HK-2 (cell line): ENCODE measurements at regions not wholly inside any gene's neighbourhood (a gene's known extent, or its start where the extent isn't known, plus 50 kb on each side); places are given as distances from the start of the nearest gene placed in this dataset.
"Not testable (repeated sequence)": the region's sequence is repeated elsewhere in the genome, so short reads cannot be mapped to it uniquely, and the experiment has no call there.

Experiments used
- DNase-seq: peaks from one replicate; pipeline ENCODE4 v3.0.0-alpha.2; 2018; ENCODE audit not compliant: unreplicated experiment

DNA sequence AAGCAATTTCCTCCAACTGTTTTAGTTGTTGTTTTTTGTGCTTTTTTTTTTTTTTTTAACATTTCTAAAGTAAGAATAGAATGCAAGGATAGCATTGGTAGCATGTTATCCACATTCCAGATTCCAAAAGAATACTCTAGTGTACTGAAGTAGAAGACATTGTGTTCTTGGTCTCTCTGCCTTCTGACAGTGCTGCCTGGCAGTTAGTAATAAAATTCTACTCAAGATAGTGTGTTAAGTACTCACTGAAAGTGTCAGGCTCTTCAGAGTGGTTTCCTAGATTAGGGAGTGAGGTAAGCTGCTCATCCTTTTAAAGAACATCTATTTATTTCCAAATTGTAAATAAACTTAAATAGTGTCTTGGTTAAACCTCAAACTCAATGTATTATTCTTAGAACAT lies 253.7 kb downstream of the HNMT start:
- no peak for DNase-seq

DNA sequence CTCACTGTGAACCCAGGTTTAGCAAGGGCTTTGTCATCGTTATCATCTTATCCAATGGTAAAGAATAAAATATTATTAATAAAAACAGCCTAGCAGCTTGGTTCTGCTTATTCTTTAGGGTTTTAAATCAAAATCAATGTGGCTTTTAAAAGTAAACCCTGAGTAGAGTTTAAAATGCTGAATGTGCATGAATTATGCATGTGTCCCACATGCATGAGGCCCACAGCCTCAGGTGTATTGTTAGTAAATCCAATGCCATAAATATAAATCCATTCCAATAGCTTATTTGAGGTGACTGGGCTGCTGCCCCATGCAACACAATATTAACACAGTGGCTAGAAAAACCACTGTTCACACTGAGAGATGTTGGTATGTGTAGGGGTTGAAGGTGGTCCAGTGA lies 254.1 kb downstream of the HNMT start:
- no peak for DNase-seq

DNA sequence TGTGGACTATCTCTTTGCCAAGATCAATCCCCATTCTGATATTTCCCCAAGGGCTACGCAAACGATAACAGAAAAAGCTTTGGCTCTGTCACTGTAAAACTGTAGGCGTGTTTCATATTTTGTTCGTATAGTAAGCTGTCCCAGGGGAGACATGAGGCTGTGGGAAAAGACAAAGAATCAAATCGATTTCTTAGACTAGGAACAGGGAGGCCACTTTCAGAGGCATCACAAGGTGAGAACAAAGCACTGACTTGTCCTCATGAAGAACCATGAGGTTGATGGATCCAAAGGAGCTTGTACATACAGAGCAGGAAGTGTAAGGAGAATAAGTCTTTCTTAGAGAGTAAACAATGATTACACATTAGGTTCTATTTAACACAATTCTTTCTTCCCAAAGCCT lies 255.7 kb downstream of the HNMT start:
- no peak for DNase-seq

DNA sequence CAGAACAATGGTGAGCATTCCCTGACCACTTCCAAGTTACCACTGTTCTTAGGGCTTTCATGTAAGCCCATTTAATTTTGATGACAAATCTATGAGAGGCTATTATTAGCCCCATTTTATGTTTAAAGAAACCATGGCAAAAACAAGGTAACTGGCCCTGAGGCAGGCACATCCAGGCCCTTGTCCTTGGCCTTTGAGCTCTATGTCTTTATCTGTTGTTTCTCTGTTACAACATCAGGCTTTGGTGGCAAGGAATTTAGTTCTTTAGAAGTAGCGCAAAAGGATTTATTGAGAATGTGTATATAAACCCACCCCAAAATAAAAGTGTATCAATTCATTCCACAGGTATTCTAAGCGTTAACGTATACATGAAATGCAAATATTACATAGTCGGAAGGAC lies 257.1 kb downstream of the HNMT start:
- DNase-seq: no peak

DNA sequence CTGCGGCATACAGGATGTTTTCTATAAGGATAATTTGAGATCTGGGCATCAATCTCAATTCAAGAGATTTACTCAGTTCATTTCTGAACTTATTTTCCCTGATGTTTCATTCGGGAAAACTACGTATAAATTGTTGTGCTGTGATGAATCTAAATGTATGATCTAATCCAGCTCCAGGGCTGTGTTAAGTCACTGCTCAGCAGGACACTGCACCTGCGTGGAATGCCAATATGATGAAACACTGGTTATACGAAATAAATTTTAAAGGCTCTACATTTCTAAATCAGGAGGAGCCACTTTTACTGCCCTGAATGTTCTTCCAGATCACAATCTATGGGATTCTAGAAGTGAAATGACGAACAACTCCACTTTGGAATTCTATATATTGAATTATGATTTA lies 259.0 kb downstream of the HNMT start:
- DNase-seq: no peak

DNA sequence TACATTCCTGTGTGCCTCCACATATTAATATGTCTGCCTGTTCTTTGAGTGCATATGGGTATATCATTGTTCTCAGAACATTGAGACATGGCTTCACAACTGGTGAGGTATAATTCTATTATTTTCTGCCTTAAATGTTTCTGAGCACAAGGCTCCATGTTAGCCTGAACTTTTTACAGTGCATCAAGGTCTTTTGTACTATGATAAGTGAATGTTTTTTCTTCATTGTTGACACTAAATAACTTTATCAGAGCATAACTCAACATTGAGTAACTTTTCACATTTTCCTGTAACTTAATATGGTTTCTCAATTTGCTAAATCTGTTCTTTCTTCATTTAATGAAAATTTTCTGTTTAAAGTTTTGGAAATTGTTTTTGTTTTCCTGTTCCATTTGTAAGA lies 262.9 kb downstream of the HNMT start:
- DNase-seq: no peak

DNA sequence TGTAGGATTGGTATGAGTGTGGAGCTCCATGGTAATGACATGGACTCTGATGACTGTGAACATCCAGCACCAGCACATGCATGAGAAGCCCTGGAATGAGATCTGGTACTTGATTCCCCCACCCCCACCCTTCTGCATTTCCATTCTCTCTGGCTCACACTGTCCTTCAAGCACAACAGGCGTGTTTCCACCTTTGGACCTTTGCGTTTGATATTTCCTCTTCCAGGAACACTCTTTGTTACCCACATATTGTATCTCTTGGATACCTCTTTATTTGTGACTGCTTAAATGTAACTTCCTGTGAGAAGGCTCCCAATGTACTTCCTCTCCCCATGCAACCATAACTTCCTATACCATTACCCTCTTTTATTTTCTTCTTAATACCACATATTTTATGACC lies 263.8 kb downstream of the HNMT start:
- no peak for DNase-seq

DNA sequence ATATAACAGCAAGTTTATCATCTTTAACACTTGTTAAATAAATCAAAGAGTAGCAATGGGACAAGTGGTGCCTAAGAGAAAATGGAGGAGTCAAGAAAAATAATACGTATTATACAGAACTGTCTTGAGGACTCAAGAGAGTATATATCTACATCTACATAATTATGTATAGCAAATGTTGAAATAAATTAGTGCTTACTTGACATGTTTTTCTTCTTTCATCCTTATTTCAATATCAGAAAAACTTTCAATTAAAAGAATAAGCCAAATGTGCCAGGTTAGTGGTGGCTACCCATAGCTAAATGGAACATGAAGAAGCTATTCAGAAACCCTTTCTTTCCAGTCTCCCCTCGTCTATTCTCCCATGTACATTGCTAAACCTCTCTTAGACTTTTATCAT lies 267.3 kb upstream of the SPOPL start:
- no peak for DNase-seq

DNA sequence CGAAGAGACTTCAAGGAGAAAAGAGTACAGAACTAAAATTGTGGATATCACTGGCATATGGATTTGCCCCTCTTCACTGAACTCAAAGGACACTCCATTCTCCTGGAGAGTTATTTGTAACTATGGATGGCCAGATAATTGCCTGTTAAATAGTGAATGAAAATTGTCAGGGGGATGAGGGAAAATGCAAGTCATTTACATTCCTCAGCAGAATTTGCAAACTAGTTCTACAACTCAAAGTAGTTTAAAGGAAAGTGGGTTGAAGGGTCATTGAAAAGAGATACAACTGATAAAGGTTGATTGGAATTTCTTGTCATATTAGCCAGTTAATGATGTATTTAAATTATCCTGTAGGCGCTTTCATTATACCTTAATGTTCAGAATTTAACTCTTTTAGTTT lies 266.5 kb upstream of the SPOPL start:
- no peak for DNase-seq

DNA sequence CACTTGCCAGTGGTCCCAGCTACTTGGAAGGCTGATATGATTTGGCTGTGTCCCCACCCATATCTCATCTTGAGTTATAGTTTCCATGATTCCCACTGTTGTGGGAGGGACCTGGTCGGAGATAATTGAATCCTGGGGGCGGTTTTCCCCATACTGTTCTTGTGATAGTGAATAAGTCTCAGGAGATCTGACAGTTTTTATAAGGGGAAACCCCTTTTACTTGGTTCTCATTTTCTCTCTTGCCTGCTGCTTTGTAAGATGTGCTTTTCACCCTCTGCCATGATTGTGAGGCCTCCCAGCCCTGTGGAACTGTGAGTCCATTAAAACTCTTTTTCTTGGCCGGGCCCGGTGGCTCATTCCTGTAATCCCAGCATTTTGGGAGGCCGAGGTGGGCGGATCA lies 265.4 kb upstream of the SPOPL start:
- DNase-seq: no peak

DNA sequence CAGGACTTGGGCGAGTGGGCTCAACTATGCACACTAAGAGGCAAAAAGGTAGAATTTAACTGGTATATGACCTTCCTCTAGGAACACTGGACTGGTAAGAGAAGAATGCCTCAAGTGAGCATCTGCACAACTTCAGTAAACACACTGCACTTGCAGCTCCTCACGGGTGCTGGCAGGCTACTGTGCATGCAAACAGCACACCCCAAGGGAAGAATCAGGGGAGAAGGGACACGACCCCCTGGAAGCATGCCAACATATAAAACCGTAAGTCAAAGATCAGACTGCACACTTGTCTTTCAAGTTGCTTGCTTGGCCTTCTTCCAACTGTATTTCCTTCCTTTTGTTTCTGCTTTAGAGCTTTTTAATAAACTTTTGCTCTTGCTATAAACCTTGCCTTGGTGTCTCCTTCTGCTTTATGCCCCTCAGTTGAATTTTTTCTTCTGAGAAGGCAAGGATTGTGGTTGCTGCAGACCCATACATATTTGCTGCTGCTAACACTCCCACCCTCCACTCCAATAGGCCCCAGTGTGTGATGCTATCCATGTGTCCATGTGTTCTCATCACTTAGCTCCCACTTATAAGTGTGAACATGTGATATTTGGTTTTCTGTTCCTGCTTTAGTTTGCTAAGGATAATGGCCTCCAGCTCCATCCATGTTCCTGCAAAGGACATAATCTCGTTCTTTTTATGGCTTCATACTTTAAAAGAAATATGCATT lies 263.7 kb upstream of the SPOPL start:
- no peak for DNase-seq

DNA sequence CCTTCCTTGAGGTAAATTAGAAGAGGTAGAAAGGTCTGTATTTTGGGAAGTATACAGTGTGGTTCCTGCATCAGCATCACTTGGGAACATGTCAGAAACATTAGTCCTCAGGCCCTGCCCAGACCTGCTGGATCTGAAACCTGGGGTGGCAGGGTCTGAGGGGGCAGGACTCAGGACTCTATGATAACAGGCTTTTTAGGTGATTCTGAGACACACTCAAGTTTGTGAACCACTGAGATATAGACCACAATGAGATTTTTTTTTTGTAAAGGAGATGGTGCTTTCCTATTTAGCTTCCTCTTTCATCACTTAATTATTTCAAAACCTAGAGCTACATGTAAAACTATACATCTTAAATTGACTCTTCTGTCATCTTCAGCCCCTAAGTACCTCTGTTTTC lies 262.7 kb upstream of the SPOPL start:
- DNase-seq: no peak

DNA sequence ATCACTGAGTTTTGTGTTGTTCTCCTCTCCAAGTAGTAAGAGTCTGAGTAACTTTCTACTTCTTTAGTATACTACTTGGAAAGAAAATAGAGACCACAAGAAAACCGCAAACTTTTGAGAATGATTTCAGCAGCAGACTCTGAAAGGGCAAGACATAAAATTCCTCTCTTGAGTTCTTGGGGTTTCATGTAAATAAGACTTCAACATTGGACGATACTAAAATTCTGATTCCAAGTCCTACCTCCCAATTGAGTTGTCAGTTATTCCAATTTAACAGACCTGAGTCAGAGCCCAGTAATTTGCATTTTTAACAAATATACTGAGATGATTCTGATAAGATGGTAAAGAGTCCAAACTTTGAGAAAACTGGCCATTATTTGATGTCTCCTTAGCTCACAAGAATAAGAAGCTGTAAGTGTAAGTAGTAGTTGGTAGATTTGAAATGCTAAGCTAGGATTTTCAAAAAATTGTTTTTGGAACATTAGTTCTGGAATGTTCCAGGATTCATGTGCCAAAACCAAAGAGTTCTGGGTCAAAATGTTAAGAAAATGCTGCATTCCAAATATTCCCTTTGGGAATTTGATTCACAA lies 261.6 kb upstream of the SPOPL start:
- no peak for DNase-seq

DNA sequence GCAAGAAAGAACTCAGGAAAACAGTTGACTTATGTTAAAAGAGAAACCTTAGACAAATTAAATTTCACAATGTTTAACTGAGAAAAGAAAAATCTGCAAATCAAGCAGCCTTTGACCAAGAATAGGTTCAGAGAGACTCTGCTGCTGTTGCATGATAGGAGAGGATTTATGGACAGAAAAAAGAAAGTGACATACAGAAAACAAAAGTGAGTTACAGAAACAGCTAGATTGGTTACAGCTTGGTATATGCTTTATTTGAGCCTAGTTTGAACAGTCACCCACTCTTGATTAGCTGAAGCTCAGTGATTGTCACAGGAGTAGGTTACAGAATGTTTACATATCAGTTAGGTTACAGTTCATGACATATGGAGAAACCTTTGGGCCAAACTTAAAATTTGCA lies 258.2 kb upstream of the SPOPL start:
- DNase-seq: no peak

DNA sequence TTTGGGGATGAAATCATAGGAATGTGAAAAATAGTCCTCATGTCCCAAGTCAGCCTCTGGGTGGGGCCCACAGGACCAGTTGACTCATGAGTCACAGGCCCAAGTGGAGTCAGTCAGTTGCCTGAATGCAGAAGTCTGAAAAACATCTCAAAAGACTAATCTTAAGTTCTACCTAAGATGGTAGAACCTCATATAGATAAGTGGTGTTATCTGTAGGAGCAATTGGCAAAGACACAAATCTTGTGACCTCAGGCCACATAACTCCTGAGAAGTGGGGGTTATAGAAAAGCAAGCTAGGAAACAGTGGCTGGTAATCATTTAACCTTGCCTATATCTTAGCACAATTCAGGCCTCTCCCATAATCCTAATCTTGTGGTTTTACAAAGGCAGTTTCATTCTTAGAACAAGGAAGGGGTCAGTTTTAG lies 257.1 kb upstream of the SPOPL start:
- DNase-seq: peak; percentile 3

DNA sequence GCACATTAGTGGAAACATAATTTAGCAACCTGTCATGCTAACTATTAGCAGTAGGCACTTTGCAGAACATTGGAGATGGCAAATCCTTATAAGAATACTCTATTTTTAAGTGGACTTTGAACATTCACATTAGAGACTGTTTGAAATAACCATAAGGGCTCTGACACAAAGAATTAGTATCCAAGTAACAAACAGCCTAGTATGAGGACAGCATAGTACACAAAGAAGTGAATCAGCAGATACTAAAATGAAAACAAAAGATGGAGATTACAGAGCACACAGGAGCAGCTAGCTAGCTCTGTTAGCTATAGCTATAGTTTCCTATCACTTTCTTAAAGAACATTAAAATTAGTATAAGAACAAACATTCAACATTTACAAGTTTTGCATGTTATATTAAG lies 256.3 kb upstream of the SPOPL start:
- no peak for DNase-seq

DNA sequence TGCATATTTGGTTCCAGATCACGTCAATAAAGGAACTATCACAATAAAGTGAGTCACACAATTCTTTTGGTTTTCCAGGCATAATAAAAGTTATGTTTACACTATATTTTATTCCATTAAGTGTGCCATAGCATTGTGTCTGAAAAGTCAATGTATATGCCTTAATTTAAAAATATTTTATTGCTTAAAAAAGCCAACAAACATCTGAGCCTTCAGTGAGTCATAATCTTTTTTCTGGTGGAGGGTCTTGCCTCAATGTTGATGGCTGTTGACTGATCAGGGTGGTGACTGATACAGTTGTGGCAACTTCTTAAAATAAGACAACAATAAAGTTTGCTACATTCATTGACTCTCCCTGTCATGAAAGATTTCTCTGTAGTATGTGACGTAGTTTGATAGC lies 254.3 kb upstream of the SPOPL start:
- no peak for DNase-seq

DNA sequence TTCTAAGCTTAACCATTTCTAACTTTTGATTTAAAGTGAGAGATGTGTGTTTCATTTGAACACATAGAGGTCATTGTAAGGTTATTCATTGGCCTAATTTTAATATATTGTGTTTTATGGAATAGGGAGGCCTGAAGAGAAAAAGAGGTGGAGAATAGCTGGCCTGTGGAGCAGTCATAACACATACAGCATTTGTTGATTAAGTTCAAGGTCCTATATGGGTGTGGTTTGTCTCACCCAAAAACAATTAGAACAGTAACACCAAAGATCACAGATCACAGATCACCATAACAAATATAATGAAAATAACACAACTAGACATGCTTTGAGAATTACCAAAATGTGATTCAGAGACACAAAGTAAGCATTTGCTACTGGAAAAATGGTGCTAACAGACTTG lies 252.4 kb upstream of the SPOPL start:
- no peak for DNase-seq

DNA sequence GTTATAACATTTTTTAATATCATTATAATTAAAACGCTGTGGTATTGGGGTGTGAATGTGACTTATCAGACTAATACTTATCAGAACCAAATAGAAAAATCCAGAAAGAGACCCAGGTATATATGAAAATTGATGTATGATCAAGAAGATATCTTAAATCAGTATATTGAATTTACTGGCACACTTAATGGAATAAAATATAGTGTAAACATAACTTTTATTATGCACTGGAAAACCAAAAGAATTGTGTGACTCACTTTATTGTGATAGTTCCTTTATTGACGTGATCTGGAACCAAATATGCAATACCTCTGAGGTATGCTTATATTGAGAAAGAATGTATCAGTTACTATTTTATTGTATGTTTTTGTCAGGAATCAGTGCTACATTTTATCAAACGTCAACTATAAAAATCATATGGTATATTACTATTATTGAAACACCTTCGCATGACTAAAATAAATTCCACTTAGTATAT lies 250.7 kb upstream of the SPOPL start:
- not testable (repeated sequence) for DNase-seq

DNA sequence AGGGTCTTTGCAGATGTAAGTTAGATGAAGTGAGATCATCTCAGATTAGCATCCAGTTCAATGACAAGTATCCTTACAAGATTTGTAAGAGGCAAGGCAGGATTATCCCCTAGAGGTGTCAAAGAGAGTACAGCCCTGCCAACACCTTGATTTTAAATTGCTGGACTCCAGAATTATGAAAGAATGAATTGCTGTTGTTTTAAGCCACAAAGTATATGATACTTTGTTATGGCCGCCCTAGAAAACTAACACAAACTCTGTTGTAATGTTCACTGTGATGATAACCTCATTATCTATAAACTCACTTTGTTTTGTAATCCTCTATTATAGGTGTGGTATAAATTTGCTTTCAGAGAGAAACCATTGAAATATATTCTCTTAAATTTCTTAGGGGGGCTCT lies 249.0 kb upstream of the SPOPL start:
- DNase-seq: no peak

DNA sequence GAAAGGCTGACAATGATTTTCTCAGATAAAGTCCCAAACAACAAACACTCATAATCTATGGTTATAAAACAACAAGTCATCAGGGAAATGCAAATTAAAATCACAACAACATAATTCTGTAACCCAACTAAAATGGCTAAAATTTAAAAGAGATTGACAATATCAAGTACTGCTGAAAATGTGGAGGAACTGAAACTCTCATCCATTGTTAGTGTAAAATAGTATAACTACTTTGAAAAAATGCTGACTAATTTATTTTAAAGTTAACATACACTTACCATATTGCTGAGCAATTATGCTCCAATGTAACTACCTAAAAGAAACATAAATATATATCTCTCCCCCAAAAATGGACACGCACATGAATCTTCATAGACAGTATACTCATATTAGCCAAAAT lies 245.9 kb upstream of the SPOPL start:
- DNase-seq: no peak

DNA sequence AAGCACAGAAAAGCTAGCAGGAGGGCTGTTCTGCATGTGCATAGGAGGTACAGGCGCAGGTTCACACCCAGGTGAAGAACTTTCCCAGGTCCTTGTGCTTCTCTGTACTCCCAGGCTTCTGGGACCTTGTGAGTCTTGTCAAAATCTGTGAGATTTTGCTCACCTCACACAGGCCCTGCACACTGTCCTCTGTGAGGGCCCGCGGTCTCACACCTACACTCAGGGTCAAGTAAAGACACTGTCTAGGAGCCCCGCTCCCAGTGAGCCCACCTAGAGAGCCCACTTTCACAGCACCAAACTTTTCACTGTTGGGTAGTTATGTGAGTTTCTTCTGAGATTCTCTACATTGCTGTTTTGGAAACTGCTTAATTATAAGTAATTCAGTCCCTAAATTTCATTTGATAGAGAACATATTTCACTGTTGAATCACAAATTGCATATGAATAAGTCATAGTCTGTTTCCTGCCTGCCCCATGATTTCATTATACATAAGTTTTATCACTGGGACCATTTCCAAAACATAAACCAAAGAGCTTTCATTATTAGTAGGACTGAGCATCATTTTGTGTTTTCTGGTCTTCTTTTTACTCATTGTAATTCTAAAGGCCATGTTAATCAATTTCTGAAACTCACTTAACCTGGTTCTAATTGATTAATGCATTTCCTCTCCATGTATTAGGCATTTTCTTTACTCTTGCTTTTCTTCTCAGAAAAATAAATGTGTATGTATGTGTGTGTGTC lies 234.2 kb upstream of the SPOPL start:
- DNase-seq: no peak

DNA sequence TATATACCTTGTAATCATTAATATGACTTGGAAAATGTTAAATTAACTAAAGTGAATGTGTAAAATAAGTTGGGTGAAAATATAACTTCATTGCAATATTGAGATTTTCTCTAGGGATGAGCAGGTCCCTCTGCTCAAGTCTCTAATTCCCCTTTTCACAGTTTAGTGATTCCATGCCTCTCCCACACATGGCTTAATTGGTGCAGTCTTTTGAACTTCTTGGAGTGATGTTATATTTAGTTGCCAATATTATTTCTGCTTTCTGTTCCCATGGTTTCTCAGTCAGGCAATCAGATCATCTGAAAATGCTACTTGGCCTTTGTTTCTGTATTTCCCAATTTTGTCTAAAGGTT lies 233.7 kb upstream of the SPOPL start:
- no peak for DNase-seq
